PFSK-1 (cell line): ENCODE measurements at regions not wholly inside any gene's neighbourhood (a gene's known extent, or its start where the extent isn't known, plus 50 kb on each side); places are given as distances from the start of the nearest gene placed in this dataset.

ENCODE experiments used
- FOXP2 ChIP-seq: optimal IDR thresholded peaks from 2 replicates; pipeline ENCODE3; 2011; ENCODE audit warnings: borderline replicate concordance, control low read depth, inconsistent platforms; ENCODE audit not compliant: insufficient read depth; ENCODE audit errors: extremely low read length, extremely low read depth
- POLR2AphosphoS5 ChIP-seq: IDR thresholded peaks from 2 replicates; pipeline ENCODE4 v1.6.1; 2012; ENCODE audit warnings: low read depth, mild to moderate bottlenecking, control low read depth, low read length, moderate library complexity
- SIN3A ChIP-seq: IDR thresholded peaks from 2 replicates; pipeline ENCODE4 v1.6.1; 2012; ENCODE audit warnings: mild to moderate bottlenecking, low read length, moderate library complexity, borderline replicate concordance; ENCODE audit not compliant: insufficient read depth
- TAF1 ChIP-seq: IDR thresholded peaks from 2 replicates; pipeline ENCODE4 v1.6.1; 2012; ENCODE audit warnings: low read length, control low read depth, borderline replicate concordance; ENCODE audit not compliant: insufficient read depth
- TF ChIP-seq, protein P1 (sequence below), 2 experiments: IDR thresholded peaks; 2 replicates each; pipeline versions ENCODE4 v1.6.1 to v1.8.0; 2011 to 2012; ENCODE audit warnings: low read depth in 2 of 2, low read length in 2 of 2, control low read depth in 1 of 2, inconsistent platforms in 1 of 2, mild to moderate bottlenecking in 1 of 2, moderate library complexity in 1 of 2; ENCODE audit not compliant: insufficient read depth in 1 of 2

- TF ChIP-seq, protein P1, sequence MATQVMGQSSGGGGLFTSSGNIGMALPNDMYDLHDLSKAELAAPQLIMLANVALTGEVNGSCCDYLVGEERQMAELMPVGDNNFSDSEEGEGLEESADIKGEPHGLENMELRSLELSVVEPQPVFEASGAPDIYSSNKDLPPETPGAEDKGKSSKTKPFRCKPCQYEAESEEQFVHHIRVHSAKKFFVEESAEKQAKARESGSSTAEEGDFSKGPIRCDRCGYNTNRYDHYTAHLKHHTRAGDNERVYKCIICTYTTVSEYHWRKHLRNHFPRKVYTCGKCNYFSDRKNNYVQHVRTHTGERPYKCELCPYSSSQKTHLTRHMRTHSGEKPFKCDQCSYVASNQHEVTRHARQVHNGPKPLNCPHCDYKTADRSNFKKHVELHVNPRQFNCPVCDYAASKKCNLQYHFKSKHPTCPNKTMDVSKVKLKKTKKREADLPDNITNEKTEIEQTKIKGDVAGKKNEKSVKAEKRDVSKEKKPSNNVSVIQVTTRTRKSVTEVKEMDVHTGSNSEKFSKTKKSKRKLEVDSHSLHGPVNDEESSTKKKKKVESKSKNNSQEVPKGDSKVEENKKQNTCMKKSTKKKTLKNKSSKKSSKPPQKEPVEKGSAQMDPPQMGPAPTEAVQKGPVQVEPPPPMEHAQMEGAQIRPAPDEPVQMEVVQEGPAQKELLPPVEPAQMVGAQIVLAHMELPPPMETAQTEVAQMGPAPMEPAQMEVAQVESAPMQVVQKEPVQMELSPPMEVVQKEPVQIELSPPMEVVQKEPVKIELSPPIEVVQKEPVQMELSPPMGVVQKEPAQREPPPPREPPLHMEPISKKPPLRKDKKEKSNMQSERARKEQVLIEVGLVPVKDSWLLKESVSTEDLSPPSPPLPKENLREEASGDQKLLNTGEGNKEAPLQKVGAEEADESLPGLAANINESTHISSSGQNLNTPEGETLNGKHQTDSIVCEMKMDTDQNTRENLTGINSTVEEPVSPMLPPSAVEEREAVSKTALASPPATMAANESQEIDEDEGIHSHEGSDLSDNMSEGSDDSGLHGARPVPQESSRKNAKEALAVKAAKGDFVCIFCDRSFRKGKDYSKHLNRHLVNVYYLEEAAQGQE (IDR thresholded peaks at IDR 0.05; ENCODE audit: insufficient read depth in 1 of 2, low read depth in 2 of 2, low read length in 2 of 2): no peak
- TF ChIP-seq TAF1 (no peak), POLR2AphosphoS5 (no peak), SIN3A (no peak), FOXP2 (no peak)
These were observed 458.4 kb downstream of the HS3ST3B1 start for GRCh38 chr17:14759325-14759724.
